HCT116 (cell line): ENCODE measurements at regions not wholly inside any gene's neighbourhood (a gene's known extent, or its start where the extent isn't known, plus 50 kb on each side); places are given as distances from the start of the nearest gene placed in this dataset.

Source experiments
- ATAC-seq: fragments of 200-7000 bp; cut with Tn5 transposase; 2 replicates; pipeline ENCODE4 v1.9.1; 2020; ENCODE audit warnings: mild to moderate bottlenecking, moderate library complexity
- BruUV-seq: library from RNA; stranded (reverse); fragments of 400-500 nt; replicated peaks from 2 replicates; lab custom pipeline; 2021; lab: Mats Ljungman, UMichigan
- CTCF ChIA-PET: fragments of 300-600 bp; sonication (Branson Sonifier 250); formaldehyde crosslinking; loops from one replicate; lab custom pipeline; 2021; ENCODE audit warnings: antibody characterized with exemption; lab: Charles Lee
- POLR2A ChIA-PET: fragments of 300-600, 350-600 bp; sonication (Branson Sonifier 250); formaldehyde crosslinking; loops from one replicate; lab custom pipeline; 2021; ENCODE audit warnings: antibody characterized with exemption; lab: Charles Lee
- RAD21 ChIA-PET, 2 experiments: fragments of 300-600 bp; sonication (Branson Sonifier 250); formaldehyde crosslinking; loops; one replicate each; lab custom pipeline; 2023; ENCODE audit warnings: low total read pairs in 2 of 2; ENCODE audit not compliant: uncharacterized antibody in 2 of 2, unreplicated experiment in 2 of 2, low non-redundant PET in 1 of 2; lab: Charles Lee
- DNase-seq: peaks from one replicate; pipeline ENCODE4 v3.0.0-alpha.2; 2010; ENCODE audit warnings: low read depth, low spot score
- H2AFZ ChIP-seq: fragments of 200-600 bp; shearing (Covaris generic), sonication (generic); 2 replicates; pipeline ENCODE4 v1.6.1; 2017; ENCODE audit warnings: low read depth, mixed run types, mixed read lengths, antibody characterized with exemption, low read length; ENCODE audit not compliant: poor library complexity, severe bottlenecking
- H3K27ac ChIP-seq: 2 replicates; pipeline ENCODE4 v1.5.1; 2012; ENCODE audit warnings: low read depth, low read length
- H3K27me3 ChIP-seq: fragments of 200-600 bp; sonication (generic); 2 replicates; pipeline ENCODE4 v1.6.1; 2016; ENCODE audit warnings: mixed run types, low read length, mixed read lengths; ENCODE audit not compliant: insufficient read depth
- H3K36me3 ChIP-seq, 2 experiments: fragments of 200-500 bp in 1 of 2; fragments of 200-600 bp in 1 of 2; sonication (Bioruptor generic) in 1 of 2; sonication (generic) in 1 of 2; 2 replicates each; pipeline versions ENCODE4 v1.5.1 to v1.6.1; 2014 to 2016; ENCODE audit warnings: low read length in 2 of 2, inconsistent platforms in 1 of 2, mixed read lengths in 1 of 2, mixed run types in 1 of 2; ENCODE audit not compliant: insufficient read depth in 2 of 2, control insufficient read depth in 1 of 2
- H3K4me1 ChIP-seq, 2 experiments: fragments of 200-600 bp in 1 of 2; sonication (generic) in 1 of 2; 2 replicates each; pipeline versions ENCODE4 v1.5.1 to v1.6.1; 2012 to 2017; ENCODE audit warnings: low read length in 2 of 2, inconsistent platforms in 1 of 2, mild to moderate bottlenecking in 1 of 2, mixed read lengths in 1 of 2, mixed run types in 1 of 2, moderate library complexity in 1 of 2; ENCODE audit not compliant: insufficient read depth in 2 of 2, control insufficient read depth in 1 of 2
- H3K4me2 ChIP-seq: fragments of 200-600 bp; sonication (generic); 2 replicates; pipeline ENCODE4 v1.6.1; 2017; ENCODE audit warnings: mixed run types, low read length, mixed read lengths
- H3K4me3 ChIP-seq, 2 experiments: fragments of 200-600 bp in 1 of 2; sonication (generic) in 1 of 2; replicated peaks in 1 of 2; 2 replicates each; pipeline ENCODE4 v1.5.1; 2011 to 2016; ENCODE audit warnings: low read length in 2 of 2, control low read depth in 1 of 2, low read depth in 1 of 2, mild to moderate bottlenecking in 1 of 2, mixed read lengths in 1 of 2, mixed run types in 1 of 2
- H3K79me2 ChIP-seq: fragments of 200-600 bp; sonication (generic); 2 replicates; pipeline ENCODE4 v1.6.1; 2017; ENCODE audit warnings: mild to moderate bottlenecking, mixed run types, low read length, moderate library complexity, mixed read lengths; ENCODE audit not compliant: insufficient read depth
- H3K9ac ChIP-seq: fragments of 200-600 bp; sonication (generic); 2 replicates; pipeline ENCODE4 v1.6.1; 2016; ENCODE audit warnings: low read length, mixed read lengths
- H3K9me2 ChIP-seq: fragments of 200-600 bp; sonication (generic), shearing (Covaris generic); 2 replicates; pipeline ENCODE4 v1.6.1; 2017; ENCODE audit warnings: mixed run types, mild to moderate bottlenecking, moderate library complexity; ENCODE audit not compliant: insufficient read depth
- H3K9me3 ChIP-seq, 2 experiments: fragments of 200-500 bp in 1 of 2; fragments of 200-600 bp in 1 of 2; sonication (Bioruptor generic) in 1 of 2; sonication (generic) in 1 of 2; 2 replicates each; pipeline ENCODE4 v1.6.1; 2014 to 2017; ENCODE audit warnings: low read length in 2 of 2, mixed read lengths in 2 of 2, inconsistent platforms in 1 of 2, low read depth in 1 of 2, mild to moderate bottlenecking in 1 of 2, mixed run types in 1 of 2, moderate library complexity in 1 of 2; ENCODE audit not compliant: control insufficient read depth in 1 of 2, insufficient read depth in 1 of 2
- H4K20me1 ChIP-seq: fragments of 200-600 bp; sonication (generic), shearing (Covaris generic); 2 replicates; pipeline ENCODE4 v1.6.1; 2017; ENCODE audit warnings: mixed run types, mild to moderate bottlenecking, moderate library complexity; ENCODE audit not compliant: insufficient read depth
- CBX3 ChIP-seq: IDR thresholded peaks from 2 replicates; pipeline ENCODE4 v1.6.1; 2012; ENCODE audit warnings: low read depth
- CEBPB ChIP-seq: IDR thresholded peaks from 2 replicates; pipeline ENCODE4 v1.6.1; 2012; ENCODE audit warnings: low read depth
- ELF1 ChIP-seq: IDR thresholded peaks from 2 replicates; pipeline ENCODE4 v1.6.1; 2012; ENCODE audit warnings: low read depth, borderline replicate concordance
- EZH2 ChIP-seq: fragments of 200-600 bp; sonication (generic); IDR thresholded peaks from 2 replicates; pipeline ENCODE4 v1.6.1; 2017; ENCODE audit warnings: antibody characterized with exemption, mixed run types
- EZH2phosphoT487 ChIP-seq: fragments of 200-600 bp; IDR thresholded peaks from 2 replicates; pipeline ENCODE4 v1.6.1; 2018; ENCODE audit warnings: antibody characterized with exemption, borderline replicate concordance
- POLR2A ChIP-seq: IDR thresholded peaks from 2 replicates; pipeline ENCODE4 v1.7.0; 2011; ENCODE audit warnings: borderline replicate concordance; ENCODE audit not compliant: insufficient read depth, insufficient read length; ENCODE audit errors: extremely low read depth
- POLR2AphosphoS5 ChIP-seq: IDR thresholded peaks from 2 replicates; pipeline ENCODE4 v1.6.1; 2011; ENCODE audit warnings: mild to moderate bottlenecking, low read depth, low read length, moderate library complexity
- RAD21 ChIP-seq: IDR thresholded peaks from 2 replicates; pipeline ENCODE4 v1.6.1; 2012; ENCODE audit warnings: low read depth, mild to moderate bottlenecking
- SIN3A ChIP-seq: IDR thresholded peaks from 2 replicates; pipeline ENCODE4 v1.6.1; 2012; ENCODE audit warnings: low read depth
- SP1 ChIP-seq: IDR thresholded peaks from 2 replicates; pipeline ENCODE4 v1.6.1; 2012; ENCODE audit warnings: low read depth
- YY1 ChIP-seq: IDR thresholded peaks from 2 replicates; pipeline ENCODE4 v1.6.1; 2011; ENCODE audit warnings: low read length, low read depth, moderate library complexity, mild to moderate bottlenecking; ENCODE audit not compliant: insufficient replicate concordance; ENCODE audit errors: extremely low read depth
- ZNF274 ChIP-seq: fragments of 200-500 bp; sonication (Bioruptor generic); IDR thresholded peaks from 2 replicates; pipeline ENCODE4 v1.6.1; 2014; ENCODE audit warnings: mild to moderate bottlenecking, low read depth, low read length, inconsistent platforms
- intact Hi-C: fragments of 100-400 bp; cut with micrococcal nuclease; formaldehyde crosslinking; loops from 2 replicates; pipeline ENCODE4 v1.10.0; 2022
- TF ChIP-seq, protein P1 (sequence below), 3 experiments: fragments of 200-600 bp in 1 of 3; sonication (generic) in 1 of 3; IDR thresholded peaks in 2 of 3; conservative IDR thresholded peaks in 1 of 3; 2 replicates each; pipeline ENCODE4 v1.5.1; 2012 to 2017; ENCODE audit warnings: low read depth in 2 of 3, low read length in 2 of 3, antibody characterized with exemption in 1 of 3, borderline replicate concordance in 1 of 3, control low read depth in 1 of 3, mild to moderate bottlenecking in 1 of 3, mixed read lengths in 1 of 3, mixed run types in 1 of 3, moderate library complexity in 1 of 3; ENCODE audit not compliant: insufficient read depth in 1 of 3
- TF ChIP-seq, protein P2 (sequence below): IDR thresholded peaks from 2 replicates; pipeline ENCODE4 v1.6.1; 2011; ENCODE audit warnings: mild to moderate bottlenecking, low read length, moderate library complexity; ENCODE audit not compliant: insufficient replicate concordance; ENCODE audit errors: extremely low read depth
- TF ChIP-seq, protein P3 (sequence below): IDR thresholded peaks from 2 replicates; pipeline ENCODE4 v1.6.1; 2012

DNA sequence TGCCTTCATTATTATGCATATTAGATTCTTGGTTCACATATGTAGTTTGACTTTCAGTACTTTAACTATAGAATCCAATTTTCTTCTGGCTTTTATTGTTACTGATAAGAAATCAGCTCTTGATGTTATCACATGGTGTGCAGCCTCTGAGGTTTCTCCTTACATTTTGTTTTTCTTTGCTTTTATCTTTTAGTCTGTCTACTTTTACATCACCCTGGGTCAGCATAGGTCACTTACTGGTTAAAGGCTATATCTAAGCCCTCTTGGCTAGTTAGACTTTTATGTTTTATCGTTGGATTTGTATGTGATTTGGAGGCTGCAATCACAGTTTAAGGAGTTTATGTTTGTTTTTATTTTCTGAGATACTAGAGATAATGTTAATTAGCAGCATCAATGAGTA lies 187.2 kb upstream of the NOL4 start:
- Histone ChIP-seq H3K9me3 (no peaks in the 10 kb centered on the region), H4K20me1 (no peaks in the 10 kb centered on the region), H3K9ac (no peak overlapping the region), H3K4me2 (no peak overlapping the region), H3K27ac (no peak overlapping the region), H3K4me3 (no peak overlapping the region), H2AFZ (no peak overlapping the region), H3K4me1 (no peaks in the 10 kb centered on the region), H3K27me3 (no peaks in the 10 kb centered on the region), H3K9me2 (no peaks in the 10 kb centered on the region), H3K79me2 (no peaks in the 10 kb centered on the region), H3K36me3 (no peaks in the 10 kb centered on the region)
- ChIA-PET CTCF (no interaction called here), POLR2A (no interaction called here), RAD21 (no interaction called here)
- DNase-seq, result no peak
- BruUV-seq, result no TSS peak
- no peak for TF ChIP-seq EZH2
- TF ChIP-seq, protein P1, sequence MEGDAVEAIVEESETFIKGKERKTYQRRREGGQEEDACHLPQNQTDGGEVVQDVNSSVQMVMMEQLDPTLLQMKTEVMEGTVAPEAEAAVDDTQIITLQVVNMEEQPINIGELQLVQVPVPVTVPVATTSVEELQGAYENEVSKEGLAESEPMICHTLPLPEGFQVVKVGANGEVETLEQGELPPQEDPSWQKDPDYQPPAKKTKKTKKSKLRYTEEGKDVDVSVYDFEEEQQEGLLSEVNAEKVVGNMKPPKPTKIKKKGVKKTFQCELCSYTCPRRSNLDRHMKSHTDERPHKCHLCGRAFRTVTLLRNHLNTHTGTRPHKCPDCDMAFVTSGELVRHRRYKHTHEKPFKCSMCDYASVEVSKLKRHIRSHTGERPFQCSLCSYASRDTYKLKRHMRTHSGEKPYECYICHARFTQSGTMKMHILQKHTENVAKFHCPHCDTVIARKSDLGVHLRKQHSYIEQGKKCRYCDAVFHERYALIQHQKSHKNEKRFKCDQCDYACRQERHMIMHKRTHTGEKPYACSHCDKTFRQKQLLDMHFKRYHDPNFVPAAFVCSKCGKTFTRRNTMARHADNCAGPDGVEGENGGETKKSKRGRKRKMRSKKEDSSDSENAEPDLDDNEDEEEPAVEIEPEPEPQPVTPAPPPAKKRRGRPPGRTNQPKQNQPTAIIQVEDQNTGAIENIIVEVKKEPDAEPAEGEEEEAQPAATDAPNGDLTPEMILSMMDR (IDR thresholded peaks at IDR 0.05 in 2 of 3, conservative IDR thresholded peaks at IDR 0.05 in 1 of 3; ENCODE audit: borderline replicate concordance in 1 of 3, insufficient read depth in 1 of 3, low read depth in 2 of 3, low read length in 2 of 3), result no peak
- TF ChIP-seq, protein P2, sequence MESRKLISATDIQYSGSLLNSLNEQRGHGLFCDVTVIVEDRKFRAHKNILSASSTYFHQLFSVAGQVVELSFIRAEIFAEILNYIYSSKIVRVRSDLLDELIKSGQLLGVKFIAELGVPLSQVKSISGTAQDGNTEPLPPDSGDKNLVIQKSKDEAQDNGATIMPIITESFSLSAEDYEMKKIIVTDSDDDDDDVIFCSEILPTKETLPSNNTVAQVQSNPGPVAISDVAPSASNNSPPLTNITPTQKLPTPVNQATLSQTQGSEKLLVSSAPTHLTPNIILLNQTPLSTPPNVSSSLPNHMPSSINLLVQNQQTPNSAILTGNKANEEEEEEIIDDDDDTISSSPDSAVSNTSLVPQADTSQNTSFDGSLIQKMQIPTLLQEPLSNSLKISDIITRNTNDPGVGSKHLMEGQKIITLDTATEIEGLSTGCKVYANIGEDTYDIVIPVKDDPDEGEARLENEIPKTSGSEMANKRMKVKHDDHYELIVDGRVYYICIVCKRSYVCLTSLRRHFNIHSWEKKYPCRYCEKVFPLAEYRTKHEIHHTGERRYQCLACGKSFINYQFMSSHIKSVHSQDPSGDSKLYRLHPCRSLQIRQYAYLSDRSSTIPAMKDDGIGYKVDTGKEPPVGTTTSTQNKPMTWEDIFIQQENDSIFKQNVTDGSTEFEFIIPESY, result no peak
- no peak for TF ChIP-seq ZNF274
- TF ChIP-seq SP1, result no peak
- no peak for TF ChIP-seq POLR2AphosphoS5
- TF ChIP-seq POLR2A, result no peak
- TF ChIP-seq RAD21, result no peak
- TF ChIP-seq YY1, result no peak
- no peak for TF ChIP-seq EZH2phosphoT487
- no peak for TF ChIP-seq SIN3A
- no peak for TF ChIP-seq ELF1
- no peak for TF ChIP-seq CBX3
- no peak for TF ChIP-seq CEBPB
- TF ChIP-seq, protein P3, sequence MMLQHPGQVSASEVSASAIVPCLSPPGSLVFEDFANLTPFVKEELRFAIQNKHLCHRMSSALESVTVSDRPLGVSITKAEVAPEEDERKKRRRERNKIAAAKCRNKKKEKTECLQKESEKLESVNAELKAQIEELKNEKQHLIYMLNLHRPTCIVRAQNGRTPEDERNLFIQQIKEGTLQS, result no peak
- intact Hi-C loops, result no loop called here
- no peak for ATAC-seq
